Loucy (cell line): ENCODE measurements at regions not wholly inside any gene's neighbourhood (a gene's known extent, or its start where the extent isn't known, plus 50 kb on each side); places are given as distances from the start of the nearest gene placed in this dataset.

Source experiments
- EZH2phosphoT487 ChIP-seq: fragments of 200-600 bp; IDR thresholded peaks from 2 replicates; pipeline ENCODE4 v1.6.1; 2018; ENCODE audit warnings: antibody characterized with exemption, mild to moderate bottlenecking, moderate library complexity, borderline replicate concordance
- TF ChIP-seq, protein P1 (sequence below): fragments of 200-600 bp; sonication (generic); conservative IDR thresholded peaks from 2 replicates; pipeline ENCODE4 v1.5.1; 2014; ENCODE audit warnings: mild to moderate bottlenecking, antibody characterized with exemption, low read length

DNA sequence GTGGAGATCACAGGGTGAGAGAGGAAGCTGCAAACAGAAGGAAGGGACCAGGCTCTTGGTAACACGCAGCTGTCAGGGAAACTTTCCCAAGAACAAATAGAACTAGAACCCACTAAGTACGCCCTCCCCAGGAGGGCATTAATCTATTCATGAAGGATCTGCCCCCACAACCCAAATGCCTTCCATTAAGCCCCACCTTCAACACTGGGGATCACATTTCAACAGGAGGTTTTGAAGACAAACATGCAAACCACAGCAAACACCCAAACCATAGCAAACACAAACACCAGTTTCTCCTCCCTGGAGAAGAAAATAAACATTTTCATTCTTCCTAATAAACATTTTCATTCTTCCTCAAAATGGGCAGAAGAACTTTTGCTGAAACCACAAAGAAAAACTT is 329.6 kb downstream of the EFNB2 start:
- TF ChIP-seq, protein P1, sequence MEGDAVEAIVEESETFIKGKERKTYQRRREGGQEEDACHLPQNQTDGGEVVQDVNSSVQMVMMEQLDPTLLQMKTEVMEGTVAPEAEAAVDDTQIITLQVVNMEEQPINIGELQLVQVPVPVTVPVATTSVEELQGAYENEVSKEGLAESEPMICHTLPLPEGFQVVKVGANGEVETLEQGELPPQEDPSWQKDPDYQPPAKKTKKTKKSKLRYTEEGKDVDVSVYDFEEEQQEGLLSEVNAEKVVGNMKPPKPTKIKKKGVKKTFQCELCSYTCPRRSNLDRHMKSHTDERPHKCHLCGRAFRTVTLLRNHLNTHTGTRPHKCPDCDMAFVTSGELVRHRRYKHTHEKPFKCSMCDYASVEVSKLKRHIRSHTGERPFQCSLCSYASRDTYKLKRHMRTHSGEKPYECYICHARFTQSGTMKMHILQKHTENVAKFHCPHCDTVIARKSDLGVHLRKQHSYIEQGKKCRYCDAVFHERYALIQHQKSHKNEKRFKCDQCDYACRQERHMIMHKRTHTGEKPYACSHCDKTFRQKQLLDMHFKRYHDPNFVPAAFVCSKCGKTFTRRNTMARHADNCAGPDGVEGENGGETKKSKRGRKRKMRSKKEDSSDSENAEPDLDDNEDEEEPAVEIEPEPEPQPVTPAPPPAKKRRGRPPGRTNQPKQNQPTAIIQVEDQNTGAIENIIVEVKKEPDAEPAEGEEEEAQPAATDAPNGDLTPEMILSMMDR: no peak
- no peak for TF ChIP-seq EZH2phosphoT487
